ENCODE measurements at regions not wholly inside any gene's neighbourhood (a gene's known extent, or its start where the extent isn't known, plus 50 kb on each side); places are given as distances from the start of the nearest gene placed in this dataset.
A peak's percentile ranks its signal among the peaks of the same experiment; 100 is the strongest.
"Not testable (repeated sequence)": the region's sequence is repeated elsewhere in the genome, so short reads cannot be mapped to it uniquely, and the experiment has no call there.

DNA sequence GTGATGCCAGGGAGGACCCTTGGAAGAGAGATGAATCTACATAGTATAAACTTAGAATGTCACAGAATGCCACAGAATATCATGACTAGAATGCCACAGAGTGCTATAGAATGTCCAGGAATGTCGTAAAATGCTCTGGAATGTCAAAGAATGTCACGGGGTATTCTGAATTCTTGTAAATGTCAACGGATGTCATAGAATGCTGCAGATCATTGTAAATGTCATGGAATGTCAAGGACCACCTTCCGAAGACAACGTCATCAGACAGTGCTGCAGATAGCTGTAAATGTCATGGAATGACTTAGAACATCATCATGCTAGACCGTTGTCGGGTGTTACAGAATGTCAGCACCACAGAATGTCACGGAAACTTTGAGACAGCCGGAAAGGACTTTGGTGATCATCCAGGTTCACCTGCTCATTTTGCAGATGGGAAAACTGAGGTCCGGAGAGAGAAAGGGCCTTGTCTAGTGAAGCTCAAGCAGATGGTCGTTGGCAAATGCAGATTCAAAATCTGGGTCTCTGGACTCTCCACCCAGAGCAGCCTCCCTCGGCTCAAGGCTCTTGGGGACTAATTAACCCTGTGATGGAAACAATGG is 117.1 kb downstream of the LHX2 start:
- no peak overlapping the region for H2AK5ac ChIP-seq (ENCODE audit: low read length)
- no peak overlapping the region for H3K56ac ChIP-seq (ENCODE audit: low read length)
- no CpG with 5 or more reads among the region's 12 CpGs for WGBS (ENCODE audit: extremely low coverage, insufficient coverage, low lambda C conversion rate)

DNA sequence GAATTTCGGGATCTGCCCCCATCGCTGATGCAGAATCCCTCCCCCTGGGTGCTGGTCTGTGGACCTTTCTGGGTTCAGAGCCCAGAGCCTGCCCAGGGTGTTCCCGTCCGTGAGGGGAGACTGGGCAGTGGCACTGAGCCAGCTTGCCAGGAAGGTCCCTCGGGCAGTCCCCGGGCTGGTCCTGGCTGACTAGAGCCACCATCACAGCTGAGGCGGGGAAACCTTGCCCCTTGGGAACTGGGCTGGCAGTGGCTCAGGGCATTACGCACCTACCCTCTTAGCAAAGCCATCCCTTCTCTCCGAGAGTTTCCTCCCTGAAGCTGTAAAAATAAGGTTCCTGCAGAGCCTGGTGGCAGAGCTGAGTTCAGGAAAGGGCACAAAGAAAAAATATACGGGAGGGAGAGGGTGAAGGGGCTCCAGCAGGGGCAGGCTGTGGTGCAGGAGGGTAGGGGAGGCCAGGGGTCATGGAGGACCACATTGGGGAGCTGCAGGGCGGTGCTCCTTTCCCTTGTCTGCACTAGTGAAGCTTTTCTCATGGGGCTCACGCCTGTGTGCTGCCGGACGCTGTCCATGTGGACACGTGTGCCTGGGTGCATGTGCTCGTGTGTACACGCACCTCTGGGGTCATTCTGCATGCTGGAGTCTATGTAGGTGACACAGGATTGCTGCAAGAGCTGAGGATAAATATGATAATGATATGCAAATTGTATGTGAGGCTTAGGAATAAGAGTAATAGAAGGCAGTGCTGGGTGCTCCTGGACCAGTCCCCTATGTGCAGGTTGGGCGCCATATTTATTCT is 118.9 kb downstream of the LHX2 start:
- H3K18ac ChIP-seq (ENCODE audit: low read length), result no peak overlapping the region
- no peaks in the 10 kb centered on the region for H3K79me2 ChIP-seq (ENCODE audit: control insufficient read depth, insufficient read depth, low read length)
- H3K4me1 ChIP-seq (ENCODE audit: control insufficient read depth, low read depth, low read length), result peaks cover 2% of the 10 kb centered on the region
- H4K5ac ChIP-seq (ENCODE audit: low read length), result no peak overlapping the region
- no peak overlapping the region for H3K23ac ChIP-seq (ENCODE audit: low read length)
- no CpG with 5 or more reads among the region's 18 CpGs for WGBS (ENCODE audit: extremely low coverage, insufficient coverage, low lambda C conversion rate)
- H3K4me3 ChIP-seq (ENCODE audit: low read length), result no peak overlapping the region
- H4K8ac ChIP-seq (ENCODE audit: low read depth, low read length), result no peak overlapping the region
- H3K36me3 ChIP-seq (ENCODE audit: control insufficient read depth, insufficient read depth, low read length), result no peaks in the 10 kb centered on the region
- no peak overlapping the region for H2AK5ac ChIP-seq (ENCODE audit: low read length)
- no peak overlapping the region for H3K9ac ChIP-seq (ENCODE audit: low read length)
- H3K27me3 ChIP-seq (ENCODE audit: insufficient read depth, low read length, poor library complexity), result no peaks in the 10 kb centered on the region
- H3K27ac ChIP-seq (ENCODE audit: low read depth, low read length), result no peak overlapping the region
- DNase-seq, result no peak
- no peak overlapping the region for H3K4me2 ChIP-seq (ENCODE audit: low read length)
- H3K4ac ChIP-seq (ENCODE audit: low read depth, low read length), result no peak overlapping the region
- no peak overlapping the region for H2BK120ac ChIP-seq (ENCODE audit: low read depth, low read length)
- no peak overlapping the region for H2BK15ac ChIP-seq (replicated peaks; ENCODE audit: low read depth)
- H2BK5ac ChIP-seq (ENCODE audit: low read length), result no peak overlapping the region
- H3K56ac ChIP-seq (ENCODE audit: low read length), result no peak overlapping the region
- H3K79me1 ChIP-seq (ENCODE audit: low read length), result no peaks in the 10 kb centered on the region

More for the DNA sequence above, 117.1 kb downstream of the LHX2 start:
- Histone ChIP-seq H3K27me3 (ENCODE audit: insufficient read depth, low read length, poor library complexity) (no peaks in the 10 kb centered on the region), H3K79me2 (ENCODE audit: control insufficient read depth, insufficient read depth, low read length) (no peaks in the 10 kb centered on the region), H3K4ac (ENCODE audit: low read depth, low read length) (no peak overlapping the region), H2BK5ac (ENCODE audit: low read length) (no peak overlapping the region), H2BK120ac (ENCODE audit: low read depth, low read length) (no peak overlapping the region), H3K36me3 (ENCODE audit: control insufficient read depth, insufficient read depth, low read length) (no peaks in the 10 kb centered on the region), H3K4me3 (ENCODE audit: low read length) (no peak overlapping the region), H3K18ac (ENCODE audit: low read length) (no peak overlapping the region), H3K23ac (ENCODE audit: low read length) (no peak overlapping the region), H4K5ac (ENCODE audit: low read length) (no peak overlapping the region), H3K4me1 (ENCODE audit: control insufficient read depth, low read depth, low read length) (peaks cover 2% of the 10 kb centered on the region), H2BK15ac (replicated peaks; ENCODE audit: low read depth) (no peak overlapping the region), H3K27ac (ENCODE audit: low read depth, low read length) (no peak overlapping the region), H3K79me1 (ENCODE audit: low read length) (no peaks in the 10 kb centered on the region), H3K4me2 (ENCODE audit: low read length) (no peak overlapping the region), H3K9ac (ENCODE audit: low read length) (no peak overlapping the region), H4K8ac (ENCODE audit: low read depth, low read length) (no peak overlapping the region)
- DNase-seq, result peak; percentile 77

DNA sequence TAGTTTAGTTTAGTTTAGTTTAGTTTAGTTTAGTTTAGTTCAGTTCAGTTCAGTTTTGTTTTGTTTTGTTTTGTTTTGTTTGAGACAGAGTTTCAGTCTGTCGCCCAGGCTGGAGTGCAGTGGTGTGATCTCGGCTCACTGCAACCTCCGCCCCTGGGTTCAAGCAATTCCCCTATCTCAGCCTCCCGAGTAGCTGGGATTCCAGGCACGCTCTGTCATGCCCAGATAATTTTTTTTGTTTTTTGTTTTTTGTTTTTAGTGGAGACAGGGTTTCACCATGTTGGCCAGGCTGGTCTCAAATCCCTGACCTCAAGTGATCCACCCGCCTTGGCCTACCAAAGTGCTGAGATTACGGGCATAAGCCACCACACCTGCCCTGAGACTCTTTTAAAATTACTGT is 120.0 kb downstream of the LHX2 start:
- H3K79me2 ChIP-seq (ENCODE audit: control insufficient read depth, insufficient read depth, low read length); H3K4me3 ChIP-seq (ENCODE audit: low read length); H4K5ac ChIP-seq (ENCODE audit: low read length); H4K8ac ChIP-seq (ENCODE audit: low read depth, low read length); H2BK5ac ChIP-seq (ENCODE audit: low read length); H2AK5ac ChIP-seq (ENCODE audit: low read length); H2BK15ac ChIP-seq (replicated peaks; ENCODE audit: low read depth); H3K27me3 ChIP-seq (ENCODE audit: insufficient read depth, low read length, poor library complexity); H3K4me1 ChIP-seq (ENCODE audit: control insufficient read depth, low read depth, low read length); H3K18ac ChIP-seq (ENCODE audit: low read length); H3K23ac ChIP-seq (ENCODE audit: low read length); DNase-seq; H3K4me2 ChIP-seq (ENCODE audit: low read length); H3K56ac ChIP-seq (ENCODE audit: low read length); H2BK120ac ChIP-seq (ENCODE audit: low read depth, low read length); H3K36me3 ChIP-seq (ENCODE audit: control insufficient read depth, insufficient read depth, low read length); H3K27ac ChIP-seq (ENCODE audit: low read depth, low read length); H3K79me1 ChIP-seq (ENCODE audit: low read length); H3K9ac ChIP-seq (ENCODE audit: low read length): not testable (repeated sequence)
- WGBS (ENCODE audit: extremely low coverage, insufficient coverage, low lambda C conversion rate), result no CpG with 5 or more reads among the region's 7 CpGs
- H3K4ac ChIP-seq (ENCODE audit: low read depth, low read length), result peak overlapping the region; percentile 45

DNA sequence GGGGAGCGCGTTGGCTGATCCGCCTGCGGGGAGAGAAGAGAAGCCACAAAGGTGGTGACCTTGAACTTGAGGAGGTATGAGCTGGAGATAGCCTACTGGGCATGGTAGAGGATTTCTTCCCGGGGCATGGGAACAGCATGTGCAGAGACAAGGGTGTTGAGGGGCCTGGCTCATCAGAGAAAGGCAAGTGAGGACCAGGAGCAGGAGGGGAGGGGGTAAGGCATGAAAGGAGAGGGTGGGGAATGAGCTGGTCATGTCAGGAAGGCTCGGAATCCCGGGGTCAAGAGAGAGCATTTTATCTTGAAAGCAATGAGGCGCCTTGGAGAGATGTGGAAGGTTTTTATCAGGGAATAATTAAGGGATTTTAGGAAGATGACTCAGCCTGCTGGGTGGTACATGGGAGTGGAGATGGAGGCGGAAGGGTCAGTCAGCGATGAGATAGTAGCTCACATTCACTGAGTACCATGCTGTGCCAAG is 121.1 kb downstream of the LHX2 start:
- no peak overlapping the region for H3K9ac ChIP-seq (ENCODE audit: low read length)
- H3K4me2 ChIP-seq (ENCODE audit: low read length), result no peak overlapping the region
- no peaks in the 10 kb centered on the region for H3K79me1 ChIP-seq (ENCODE audit: low read length)
- H3K23ac ChIP-seq (ENCODE audit: low read length), result no peak overlapping the region
- H2BK120ac ChIP-seq (ENCODE audit: low read depth, low read length), result no peak overlapping the region
- no CpG with 5 or more reads among the region's 10 CpGs for WGBS (ENCODE audit: extremely low coverage, insufficient coverage, low lambda C conversion rate)
- H3K4ac ChIP-seq (ENCODE audit: low read depth, low read length), result no peak overlapping the region
- H3K18ac ChIP-seq (ENCODE audit: low read length), result no peak overlapping the region
- H3K36me3 ChIP-seq (ENCODE audit: control insufficient read depth, insufficient read depth, low read length), result no peaks in the 10 kb centered on the region
- no peak overlapping the region for H2BK15ac ChIP-seq (replicated peaks; ENCODE audit: low read depth)
- H4K5ac ChIP-seq (ENCODE audit: low read length), result no peak overlapping the region
- no peak overlapping the region for H3K56ac ChIP-seq (ENCODE audit: low read length)
- DNase-seq, result peak; percentile 79
- H3K79me2 ChIP-seq (ENCODE audit: control insufficient read depth, insufficient read depth, low read length), result no peaks in the 10 kb centered on the region
- H3K4me3 ChIP-seq (ENCODE audit: low read length), result no peak overlapping the region
- no peak overlapping the region for H2BK5ac ChIP-seq (ENCODE audit: low read length)
- no peak overlapping the region for H4K8ac ChIP-seq (ENCODE audit: low read depth, low read length)
- no peak overlapping the region for H3K27ac ChIP-seq (ENCODE audit: low read depth, low read length)
- peaks cover 2% of the 10 kb centered on the region for H3K4me1 ChIP-seq (ENCODE audit: control insufficient read depth, low read depth, low read length)
- no peak overlapping the region for H2AK5ac ChIP-seq (ENCODE audit: low read length)
- no peaks in the 10 kb centered on the region for H3K27me3 ChIP-seq (ENCODE audit: insufficient read depth, low read length, poor library complexity)

DNA sequence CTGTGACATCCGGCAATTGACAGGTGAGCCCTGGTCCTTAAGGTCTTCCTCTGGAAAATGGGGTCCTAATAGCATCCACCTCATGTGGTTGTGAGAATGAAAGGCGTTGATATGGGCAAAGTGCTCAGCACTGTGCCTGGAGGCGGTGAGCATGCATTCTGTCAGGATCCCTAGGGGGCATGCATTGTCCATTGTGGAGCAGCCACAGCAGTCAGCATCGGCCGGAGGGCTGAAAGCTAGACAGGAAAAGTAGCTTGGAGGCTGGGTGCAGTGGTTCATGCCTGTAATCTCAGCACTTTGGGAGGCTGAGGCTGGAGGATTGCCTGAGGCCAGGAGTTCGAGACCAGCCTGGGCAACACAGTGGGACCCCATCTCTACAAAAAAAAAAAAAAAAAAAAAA is 122.2 kb downstream of the LHX2 start:
- no peak overlapping the region for H3K23ac ChIP-seq (ENCODE audit: low read length)
- H4K5ac ChIP-seq (ENCODE audit: low read length), result no peak overlapping the region
- no peak overlapping the region for H3K18ac ChIP-seq (ENCODE audit: low read length)
- H3K4me3 ChIP-seq (ENCODE audit: low read length), result no peak overlapping the region
- no peak overlapping the region for H3K9ac ChIP-seq (ENCODE audit: low read length)
- no peak overlapping the region for H4K8ac ChIP-seq (ENCODE audit: low read depth, low read length)
- H3K4me1 ChIP-seq (ENCODE audit: control insufficient read depth, low read depth, low read length), result peaks cover under 1% of the 10 kb centered on the region
- no peak overlapping the region for H3K56ac ChIP-seq (ENCODE audit: low read length)
- no CpG with 5 or more reads among the region's 6 CpGs for WGBS (ENCODE audit: extremely low coverage, insufficient coverage, low lambda C conversion rate)
- H2AK5ac ChIP-seq (ENCODE audit: low read length), result no peak overlapping the region
- no peak overlapping the region for H3K4ac ChIP-seq (ENCODE audit: low read depth, low read length)
- no peaks in the 10 kb centered on the region for H3K79me2 ChIP-seq (ENCODE audit: control insufficient read depth, insufficient read depth, low read length)
- H3K4me2 ChIP-seq (ENCODE audit: low read length), result no peak overlapping the region
- H2BK120ac ChIP-seq (ENCODE audit: low read depth, low read length), result no peak overlapping the region
- H3K27ac ChIP-seq (ENCODE audit: low read depth, low read length), result no peak overlapping the region
- no peaks in the 10 kb centered on the region for H3K79me1 ChIP-seq (ENCODE audit: low read length)
- H3K36me3 ChIP-seq (ENCODE audit: control insufficient read depth, insufficient read depth, low read length), result no peaks in the 10 kb centered on the region
- DNase-seq, result peak; percentile 80
- no peaks in the 10 kb centered on the region for H3K27me3 ChIP-seq (ENCODE audit: insufficient read depth, low read length, poor library complexity)
- no peak overlapping the region for H2BK15ac ChIP-seq (replicated peaks; ENCODE audit: low read depth)
- H2BK5ac ChIP-seq (ENCODE audit: low read length), result no peak overlapping the region
